Right lobe of liver (tissue), 6 donors: ENCODE measurements at regions not wholly inside any gene's neighbourhood (a gene's known extent, or its start where the extent isn't known, plus 50 kb on each side); places are given as distances from the start of the nearest gene placed in this dataset.

Experiments used
- ATAC-seq, 4 donors: fragments of 200-7000 bp; cut with Tn5 transposase; one replicate each; pipeline ENCODE4 v1.9.1; 2020; ENCODE audit warnings: mild to moderate bottlenecking in 4 of 4, moderate library complexity in 4 of 4
- DNase-seq, 3 donors: peaks; one replicate each; pipeline ENCODE4 v3.0.0-alpha.2; 2020
- H3K27ac ChIP-seq, 3 donors: fragments of 200-600 bp; one replicate each; pipeline ENCODE4 v1.8.0; 2022
- H3K27me3 ChIP-seq, 2 donors: fragments of 200-600 bp; one replicate each; pipeline ENCODE4 v1.8.0; 2022
- H3K36me3 ChIP-seq, 4 donors: fragments of 200-600 bp; sonication (generic) in 1 of 4; one replicate each; pipeline versions ENCODE4 v1.5.1 to v1.8.0; 2017 to 2022; ENCODE audit warnings: control low read depth in 1 of 4
- H3K4me1 ChIP-seq, 4 donors: fragments of 200-600 bp; sonication (generic) in 1 of 4; one replicate each; pipeline versions ENCODE4 v1.5.1 to v1.8.0; 2017 to 2022; ENCODE audit warnings: control low read depth in 1 of 4
- H3K4me3 ChIP-seq, 3 donors: fragments of 200-600 bp; one replicate each; pipeline ENCODE4 v1.8.0; 2022
- H3K9me3 ChIP-seq, 4 donors: fragments of 200-600 bp; sonication (generic) in 1 of 4; one replicate each; pipeline versions ENCODE4 v1.5.1 to v1.8.0; 2017 to 2022; ENCODE audit warnings: control low read depth in 1 of 4
- POLR2A ChIP-seq: fragments of 450-650 bp; IDR thresholded peaks from one replicate; pipeline ENCODE4 v1.6.1; 2017; ENCODE audit warnings: antibody characterized with exemption, mild to moderate bottlenecking
- WGBS: methylation state at CpG from one replicate; pipeline ENCODE4 v1.1.6; 2018; ENCODE audit warnings: low coverage, low lambda C conversion rate; ENCODE audit not compliant: insufficient coverage; ENCODE audit errors: missing lambda C conversion rate; 5-methylcytosine and 5-hydroxymethylcytosine counted together
- intact Hi-C, 2 donors: fragments of 100-400 bp; cut with DNase I; formaldehyde crosslinking; loops; one replicate each; pipeline versions ENCODE4 v1.11.2 to v1.14.1; 2022
- TF ChIP-seq, protein P1 (sequence below), 4 donors: fragments of 200-600 bp in 3 of 4; fragments of 450-650 bp in 1 of 4; IDR thresholded peaks; one replicate each; pipeline versions ENCODE4 v1.5.1 to v1.8.0; 2016 to 2022; ENCODE audit warnings: antibody characterized with exemption in 4 of 4, mild to moderate bottlenecking in 2 of 4
- donor health status: DM: no; HTN: yes; CAD: no.
- donor health status: DM: no; HTN: no; CAD: no.
- donor health status: DM: no; HTN: no; CAD: no.
- donor health status: DM: no; HTN: yes; CAD: no.
- donor health status: DM: no; HTN: yes; CAD: no.

DNA sequence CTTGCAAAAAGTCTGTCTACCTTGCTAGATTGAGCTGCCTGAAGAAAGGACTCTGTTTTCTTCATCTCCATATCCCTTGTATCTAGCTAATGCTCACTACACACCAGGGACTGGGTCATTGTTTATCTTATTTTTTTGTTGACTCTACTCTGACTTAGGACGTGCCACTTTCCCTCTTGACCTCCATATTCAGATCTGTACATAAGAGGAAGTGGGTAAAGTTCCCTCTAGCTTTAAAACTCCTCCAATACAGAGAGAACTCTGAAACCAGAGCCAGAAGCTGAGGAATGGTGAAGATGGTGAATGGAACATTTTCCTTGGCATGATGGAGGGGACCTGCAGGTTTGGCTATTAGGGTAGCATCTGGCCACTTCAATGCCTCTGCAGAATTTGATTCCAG is 2026.1 kb upstream of the TENM3 start:
- intact Hi-C loops, result no loop called here
- no peak overlapping the region for H3K4me3 ChIP-seq
- no peak overlapping the region for H3K27ac ChIP-seq
- H3K27me3 ChIP-seq, result no peaks in the 10 kb centered on the region
- no peak for ATAC-seq
- no peak for DNase-seq
- no peak for TF ChIP-seq POLR2A
- TF ChIP-seq, protein P1, sequence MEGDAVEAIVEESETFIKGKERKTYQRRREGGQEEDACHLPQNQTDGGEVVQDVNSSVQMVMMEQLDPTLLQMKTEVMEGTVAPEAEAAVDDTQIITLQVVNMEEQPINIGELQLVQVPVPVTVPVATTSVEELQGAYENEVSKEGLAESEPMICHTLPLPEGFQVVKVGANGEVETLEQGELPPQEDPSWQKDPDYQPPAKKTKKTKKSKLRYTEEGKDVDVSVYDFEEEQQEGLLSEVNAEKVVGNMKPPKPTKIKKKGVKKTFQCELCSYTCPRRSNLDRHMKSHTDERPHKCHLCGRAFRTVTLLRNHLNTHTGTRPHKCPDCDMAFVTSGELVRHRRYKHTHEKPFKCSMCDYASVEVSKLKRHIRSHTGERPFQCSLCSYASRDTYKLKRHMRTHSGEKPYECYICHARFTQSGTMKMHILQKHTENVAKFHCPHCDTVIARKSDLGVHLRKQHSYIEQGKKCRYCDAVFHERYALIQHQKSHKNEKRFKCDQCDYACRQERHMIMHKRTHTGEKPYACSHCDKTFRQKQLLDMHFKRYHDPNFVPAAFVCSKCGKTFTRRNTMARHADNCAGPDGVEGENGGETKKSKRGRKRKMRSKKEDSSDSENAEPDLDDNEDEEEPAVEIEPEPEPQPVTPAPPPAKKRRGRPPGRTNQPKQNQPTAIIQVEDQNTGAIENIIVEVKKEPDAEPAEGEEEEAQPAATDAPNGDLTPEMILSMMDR (IDR thresholded peaks at IDR 0.05), result no peak
- H3K4me1 ChIP-seq, result no peaks in the 10 kb centered on the region
- no peaks in the 10 kb centered on the region for H3K9me3 ChIP-seq
- H3K36me3 ChIP-seq, result no peaks in the 10 kb centered on the region
- WGBS, result 6% methylated on average over 1 of the region's 1 CpG

DNA sequence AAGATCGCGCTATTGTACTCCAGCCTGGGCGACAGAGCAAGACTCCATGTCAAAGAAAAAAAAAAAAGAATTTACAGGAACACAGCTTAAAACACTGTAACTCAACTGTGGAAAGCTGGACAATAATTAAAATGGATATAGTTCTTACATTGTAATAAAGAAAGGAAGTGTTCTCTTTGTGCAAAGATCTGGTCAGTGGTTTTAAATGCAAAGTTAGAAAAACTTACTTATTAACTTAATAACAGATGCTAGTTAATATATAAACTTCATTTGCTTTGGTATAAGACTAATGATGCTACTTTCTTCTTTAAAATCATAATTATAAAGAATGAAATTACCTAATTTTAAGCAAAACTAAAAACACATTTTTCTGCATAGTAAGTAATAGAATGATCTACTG is 2024.1 kb upstream of the TENM3 start:
- WGBS, result 78% methylated on average over 3 of the region's 3 CpGs
- Histone ChIP-seq H3K4me3 (no peak overlapping the region), H3K9me3 (no peaks in the 10 kb centered on the region), H3K27me3 (no peaks in the 10 kb centered on the region), H3K36me3 (no peaks in the 10 kb centered on the region), H3K27ac (no peak overlapping the region), H3K4me1 (no peaks in the 10 kb centered on the region)
- intact Hi-C loops, result no loop called here
- DNase-seq (no peak), ATAC-seq (no peak)
- TF ChIP-seq, protein P1 (IDR thresholded peaks at IDR 0.05), result no peak
- no peak for TF ChIP-seq POLR2A

DNA sequence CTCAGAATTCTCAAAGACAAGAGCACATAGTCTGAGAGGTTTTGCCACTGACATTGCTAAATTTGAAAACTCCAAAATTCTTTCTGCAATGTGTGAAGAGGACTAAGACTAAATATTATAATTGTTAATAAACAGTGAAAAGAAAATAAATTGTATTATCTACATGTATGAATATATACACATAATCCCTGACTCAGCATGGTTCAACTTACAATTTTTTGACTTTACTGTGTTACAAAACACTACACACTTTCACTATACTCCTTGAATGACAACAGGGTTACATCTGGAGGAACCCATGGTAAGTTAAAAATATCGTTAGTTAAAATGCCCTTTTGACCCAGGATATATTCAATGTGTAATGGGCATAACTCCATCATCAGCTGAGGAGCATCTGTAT is 2017.2 kb upstream of the TENM3 start:
- H3K27ac ChIP-seq, result no peak overlapping the region
- WGBS, result 36% methylated on average over 1 of the region's 1 CpG
- no peaks in the 10 kb centered on the region for H3K9me3 ChIP-seq
- H3K4me3 ChIP-seq, result no peak overlapping the region
- no peaks in the 10 kb centered on the region for H3K36me3 ChIP-seq
- ATAC-seq, result no peak
- H3K27me3 ChIP-seq, result no peaks in the 10 kb centered on the region
- TF ChIP-seq, protein P1 (IDR thresholded peaks at IDR 0.05), result no peak
- no peak for TF ChIP-seq POLR2A
- no peaks in the 10 kb centered on the region for H3K4me1 ChIP-seq
- intact Hi-C loops, result no loop called here
- no peak for DNase-seq

GRCh38 chr4:180234730-180235129 is 2008.5 kb upstream of the TENM3 start:
- Histone ChIP-seq H3K36me3 (no peaks in the 10 kb centered on the region), H3K27ac (no peak overlapping the region), H3K27me3 (no peaks in the 10 kb centered on the region), H3K4me1 (no peaks in the 10 kb centered on the region), H3K9me3 (no peaks in the 10 kb centered on the region), H3K4me3 (no peak overlapping the region)
- 28% methylated on average over 3 of the region's 3 CpGs for WGBS
- ATAC-seq (no peak), DNase-seq (no peak)
- intact Hi-C loops, result no loop called here
- TF ChIP-seq POLR2A, result no peak
- TF ChIP-seq, protein P1 (IDR thresholded peaks at IDR 0.05), result no peak

DNA sequence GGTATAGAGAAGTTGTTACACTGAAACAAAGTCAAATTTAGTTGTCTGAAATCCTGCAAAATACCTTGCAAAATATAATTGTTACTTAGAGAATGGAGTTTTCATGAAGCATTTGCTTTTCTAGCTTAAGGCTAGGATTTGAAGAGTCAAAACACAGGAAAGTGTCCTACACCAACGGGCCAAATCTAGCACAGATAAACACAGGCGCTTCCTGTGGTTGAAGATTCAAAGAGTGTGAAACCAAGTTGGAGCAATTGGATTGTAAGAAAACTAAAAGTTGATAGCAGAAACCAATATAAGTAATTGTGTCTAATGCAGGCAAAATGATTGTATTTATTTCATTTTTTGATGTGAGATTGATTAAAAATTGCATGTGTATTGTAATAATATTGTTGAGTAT is 2002.5 kb upstream of the TENM3 start:
- no peaks in the 10 kb centered on the region for H3K9me3 ChIP-seq
- H3K27me3 ChIP-seq, result no peaks in the 10 kb centered on the region
- no peaks in the 10 kb centered on the region for H3K36me3 ChIP-seq
- no peak overlapping the region for H3K4me3 ChIP-seq
- H3K27ac ChIP-seq, result no peak overlapping the region
- TF ChIP-seq POLR2A, result no peak
- TF ChIP-seq, protein P1 (IDR thresholded peaks at IDR 0.05), result no peak
- WGBS, result 17% methylated on average over 2 of the region's 2 CpGs
- intact Hi-C loops, result no loop called here
- H3K4me1 ChIP-seq, result no peaks in the 10 kb centered on the region
- ATAC-seq (no peak), DNase-seq (no peak)
